Sigmoid colon (tissue), 4 donors: ENCODE measurements at regions not wholly inside any gene's neighbourhood (a gene's known extent, or its start where the extent isn't known, plus 50 kb on each side); places are given as distances from the start of the nearest gene placed in this dataset.

Source experiments
- CTCF ChIP-seq, 4 experiments: fragments of 450-650 bp in 3 of 4; fragments of 200-600 bp in 1 of 4; IDR thresholded peaks; one replicate each; pipeline ENCODE4 v1.5.1; 2016 to 2019; ENCODE audit warnings: antibody characterized with exemption in 4 of 4, mild to moderate bottlenecking in 3 of 4, moderate library complexity in 2 of 4
- POLR2A ChIP-seq, 2 donors: fragments of 450-650 bp; IDR thresholded peaks; one replicate each; pipeline ENCODE4 v1.6.1; 2016; ENCODE audit warnings: antibody characterized with exemption in 2 of 2, mild to moderate bottlenecking in 2 of 2, moderate library complexity in 2 of 2
- POLR2AphosphoS5 ChIP-seq, 4 donors: sonication (generic); formaldehyde crosslinking; IDR thresholded peaks; one replicate each; pipeline ENCODE4 v1.6.1; 2017; ENCODE audit warnings: antibody characterized with exemption in 4 of 4

GRCh38 chr5:2007878-2008501, 125.3 kb upstream of the IRX4 start:
- TF ChIP-seq CTCF (IDR thresholded peaks at IDR 0.05) (no peak), POLR2A (IDR thresholded peaks at IDR 0.05) (no peak), POLR2AphosphoS5 (IDR thresholded peaks at IDR 0.05) (peak in 1 of 4 donors; percentile 17)
